ENCODE measurements at regions not wholly inside any gene's neighbourhood (a gene's known extent, or its start where the extent isn't known, plus 50 kb on each side); places are given as distances from the start of the nearest gene placed in this dataset.

GRCh38 chr12:111012918-111013317 is 92.5 kb upstream of the MYL2 start:
- no peak for TF ChIP-seq ZNF8 (CRISPR knock-in tag; IDR thresholded peaks at IDR 0.05)
- no peak for TF ChIP-seq POU6F1 (CRISPR knock-in tag; IDR thresholded peaks at IDR 0.05; ENCODE audit: borderline replicate concordance, low read depth)
- no peak for TF ChIP-seq BACH2 (CRISPR knock-in tag; IDR thresholded peaks at IDR 0.05; ENCODE audit: borderline replicate concordance)
- TF ChIP-seq ARNTL (CRISPR knock-in tag; IDR thresholded peaks at IDR 0.05; ENCODE audit: borderline replicate concordance, low read depth): no peak
- no peak for TF ChIP-seq CSDC2 (CRISPR knock-in tag; IDR thresholded peaks at IDR 0.05)
- no peak for TF ChIP-seq ZFP3 (CRISPR knock-in tag; IDR thresholded peaks at IDR 0.05)
- no peak for TF ChIP-seq SNAI2 (CRISPR knock-in tag; IDR thresholded peaks at IDR 0.05)
- no peak for TF ChIP-seq TSHZ2 (CRISPR knock-in tag; IDR thresholded peaks at IDR 0.05)
- TF ChIP-seq ZNF565 (CRISPR knock-in tag; conservative IDR thresholded peaks at IDR 0.05; ENCODE audit: low read depth): no peak
- TF ChIP-seq ESRRG (CRISPR knock-in tag; IDR thresholded peaks at IDR 0.05): no peak
